Osteocyte (in vitro differentiated cells): ENCODE measurements at regions not wholly inside any gene's neighbourhood (a gene's known extent, or its start where the extent isn't known, plus 50 kb on each side); places are given as distances from the start of the nearest gene placed in this dataset.

Experiments used
- DNase-seq: peaks from one replicate; pipeline ENCODE4 v3.0.0; 2021; ENCODE audit warnings: mixed read lengths; ENCODE audit not compliant: unreplicated experiment; ENCODE audit errors: extremely low spot score
- H3K27ac Mint-ChIP-seq: one replicate; pipeline ENCODE4 v1.8.0; 2021; ENCODE audit warnings: mild to moderate bottlenecking, mixed read lengths; ENCODE audit not compliant: unreplicated experiment
- H3K27me3 Mint-ChIP-seq: one replicate; pipeline ENCODE4 v1.8.0; 2021; ENCODE audit warnings: mixed read lengths; ENCODE audit not compliant: unreplicated experiment
- H3K36me3 Mint-ChIP-seq: one replicate; pipeline ENCODE4 v1.8.0; 2021; ENCODE audit warnings: mixed read lengths; ENCODE audit not compliant: unreplicated experiment
- H3K4me1 Mint-ChIP-seq: one replicate; pipeline ENCODE4 v1.8.0; 2021; ENCODE audit warnings: mixed read lengths; ENCODE audit not compliant: unreplicated experiment
- H3K4me3 Mint-ChIP-seq: one replicate; pipeline ENCODE4 v1.8.0; 2021; ENCODE audit warnings: mild to moderate bottlenecking, moderate library complexity, mixed read lengths; ENCODE audit not compliant: unreplicated experiment
- H3K9me3 Mint-ChIP-seq: one replicate; pipeline ENCODE4 v1.8.0; 2021; ENCODE audit warnings: mixed read lengths; ENCODE audit not compliant: unreplicated experiment
- TF ChIP-seq, protein P1 (sequence below): fragments of 200-600 bp; sonication (generic); IDR thresholded peaks from 2 replicates; pipeline ENCODE4 v1.5.0; 2021; ENCODE audit warnings: antibody characterized with exemption, mild to moderate bottlenecking, moderate library complexity

DNA sequence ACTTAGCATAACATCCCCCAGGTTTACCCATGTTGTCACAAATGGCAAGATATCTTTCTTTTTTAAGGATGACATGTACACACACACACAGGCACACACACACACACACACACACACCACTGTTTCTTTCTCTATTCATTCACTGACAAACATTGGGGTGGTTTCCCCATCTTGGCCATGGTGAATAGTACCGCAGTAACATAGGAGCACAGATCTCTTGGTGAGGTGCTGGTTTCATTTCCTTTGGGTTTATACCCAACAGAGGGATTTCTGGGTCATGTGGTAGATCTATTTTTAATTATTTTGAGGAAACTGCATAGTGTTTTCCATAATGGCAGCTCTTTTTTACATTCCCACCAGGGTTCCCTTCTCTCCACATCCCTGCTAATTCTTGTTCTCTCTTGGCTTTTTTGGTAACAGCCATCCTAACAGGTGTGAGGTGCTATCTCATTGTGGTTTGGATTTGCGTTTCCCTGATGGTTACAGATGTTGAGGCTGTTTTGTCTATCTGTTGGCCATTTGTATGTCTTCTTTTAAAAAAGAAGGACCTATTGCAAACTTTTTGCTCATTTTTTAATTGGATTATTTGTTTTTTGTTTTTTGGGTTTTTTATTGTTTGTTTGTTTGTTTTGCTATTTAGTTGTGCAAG lies 251.7 kb upstream of the IRS2 start:
- DNase-seq, result no peak

DNA sequence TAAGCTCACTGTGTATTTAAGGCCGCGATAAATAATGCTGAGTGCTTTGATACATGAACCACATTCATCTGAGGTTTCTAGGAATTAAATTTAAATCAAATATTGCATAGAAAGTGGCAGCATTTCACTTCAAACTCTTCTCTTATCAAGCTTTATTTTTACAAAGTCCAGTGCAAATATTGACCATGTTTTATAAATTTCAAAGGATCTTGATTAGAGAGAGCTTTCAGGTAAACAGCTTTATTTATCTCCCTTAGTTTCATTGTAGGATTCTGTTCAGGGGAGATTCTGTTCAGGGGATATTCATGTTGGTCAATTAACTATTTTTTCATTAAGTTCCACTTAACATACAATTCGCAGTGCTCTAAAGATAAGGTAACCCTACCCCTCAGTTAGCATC lies 249.7 kb upstream of the IRS2 start:
- Mint-ChIP-seq H3K4me1 (peaks cover 3% of the 10 kb centered on the region), H3K27me3 (no peaks in the 10 kb centered on the region), H3K27ac (no peak overlapping the region), H3K4me3 (no peak overlapping the region), H3K9me3 (no peaks in the 10 kb centered on the region), H3K36me3 (no peaks in the 10 kb centered on the region)
- TF ChIP-seq, protein P1, sequence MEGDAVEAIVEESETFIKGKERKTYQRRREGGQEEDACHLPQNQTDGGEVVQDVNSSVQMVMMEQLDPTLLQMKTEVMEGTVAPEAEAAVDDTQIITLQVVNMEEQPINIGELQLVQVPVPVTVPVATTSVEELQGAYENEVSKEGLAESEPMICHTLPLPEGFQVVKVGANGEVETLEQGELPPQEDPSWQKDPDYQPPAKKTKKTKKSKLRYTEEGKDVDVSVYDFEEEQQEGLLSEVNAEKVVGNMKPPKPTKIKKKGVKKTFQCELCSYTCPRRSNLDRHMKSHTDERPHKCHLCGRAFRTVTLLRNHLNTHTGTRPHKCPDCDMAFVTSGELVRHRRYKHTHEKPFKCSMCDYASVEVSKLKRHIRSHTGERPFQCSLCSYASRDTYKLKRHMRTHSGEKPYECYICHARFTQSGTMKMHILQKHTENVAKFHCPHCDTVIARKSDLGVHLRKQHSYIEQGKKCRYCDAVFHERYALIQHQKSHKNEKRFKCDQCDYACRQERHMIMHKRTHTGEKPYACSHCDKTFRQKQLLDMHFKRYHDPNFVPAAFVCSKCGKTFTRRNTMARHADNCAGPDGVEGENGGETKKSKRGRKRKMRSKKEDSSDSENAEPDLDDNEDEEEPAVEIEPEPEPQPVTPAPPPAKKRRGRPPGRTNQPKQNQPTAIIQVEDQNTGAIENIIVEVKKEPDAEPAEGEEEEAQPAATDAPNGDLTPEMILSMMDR, result no peak
- DNase-seq, result no peak

More for the DNA sequence above, 251.7 kb upstream of the IRS2 start:
- no peaks in the 10 kb centered on the region for H3K27me3 Mint-ChIP-seq
- TF ChIP-seq, protein P1, result no peak
- H3K4me1 Mint-ChIP-seq, result peaks cover 3% of the 10 kb centered on the region
- no peaks in the 10 kb centered on the region for H3K36me3 Mint-ChIP-seq
- no peaks in the 10 kb centered on the region for H3K9me3 Mint-ChIP-seq
- H3K27ac Mint-ChIP-seq, result no peak overlapping the region
- no peak overlapping the region for H3K4me3 Mint-ChIP-seq

DNA sequence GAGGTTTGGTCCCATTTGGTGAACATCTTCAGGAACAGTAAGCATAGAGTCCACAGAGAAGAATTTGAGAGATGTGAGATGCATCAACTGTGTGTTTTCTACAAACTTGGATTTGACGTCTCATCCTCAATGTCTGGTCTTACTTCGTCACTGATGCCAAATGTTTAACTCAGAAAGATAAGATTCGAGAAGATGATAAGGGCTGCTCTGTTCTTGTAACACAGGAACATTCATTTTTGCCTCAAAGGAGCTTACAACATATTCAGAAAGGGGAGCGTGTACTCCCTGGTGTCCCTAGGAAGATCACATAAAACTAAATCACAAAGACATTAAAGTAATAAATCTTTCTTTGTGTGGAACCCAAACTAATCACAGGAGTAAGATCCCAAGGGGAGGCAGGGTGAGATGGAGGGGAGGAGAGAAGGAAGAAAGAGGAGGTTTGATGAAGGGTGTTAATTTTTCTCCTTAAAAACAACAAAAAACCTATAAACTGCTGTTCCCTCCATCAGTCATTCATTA lies 247.7 kb upstream of the IRS2 start:
- Mint-ChIP-seq H3K4me3 (no peak overlapping the region), H3K27me3 (no peaks in the 10 kb centered on the region), H3K36me3 (no peaks in the 10 kb centered on the region), H3K27ac (no peak overlapping the region), H3K9me3 (no peaks in the 10 kb centered on the region), H3K4me1 (peaks cover 3% of the 10 kb centered on the region)
- DNase-seq, result no peak
- TF ChIP-seq, protein P1, result no peak

DNA sequence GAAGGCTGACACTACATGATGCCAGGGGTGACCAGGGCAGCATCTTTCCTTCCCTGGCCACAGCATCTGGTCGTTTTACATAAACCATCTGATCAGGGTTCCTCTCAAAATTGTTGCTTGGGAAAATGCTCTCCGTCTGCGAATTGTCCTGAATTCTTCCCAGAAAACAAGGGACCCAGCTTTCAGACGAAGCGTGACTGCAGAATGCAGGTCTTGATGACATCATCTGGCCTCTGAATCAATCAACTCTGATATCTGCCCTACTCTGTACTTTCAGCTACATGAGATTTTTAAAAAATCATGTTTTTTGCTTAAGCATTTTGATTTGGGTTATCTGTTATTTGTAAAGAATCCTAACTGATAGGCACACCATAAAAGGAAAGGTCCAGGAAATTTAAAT lies 246.6 kb upstream of the IRS2 start:
- TF ChIP-seq, protein P1, result no peak
- H3K36me3 Mint-ChIP-seq, result no peaks in the 10 kb centered on the region
- no peak for DNase-seq
- peaks cover 9% of the 10 kb centered on the region for H3K4me1 Mint-ChIP-seq
- H3K9me3 Mint-ChIP-seq, result no peaks in the 10 kb centered on the region
- H3K27me3 Mint-ChIP-seq, result no peaks in the 10 kb centered on the region
- no peak overlapping the region for H3K27ac Mint-ChIP-seq
- H3K4me3 Mint-ChIP-seq, result no peak overlapping the region

DNA sequence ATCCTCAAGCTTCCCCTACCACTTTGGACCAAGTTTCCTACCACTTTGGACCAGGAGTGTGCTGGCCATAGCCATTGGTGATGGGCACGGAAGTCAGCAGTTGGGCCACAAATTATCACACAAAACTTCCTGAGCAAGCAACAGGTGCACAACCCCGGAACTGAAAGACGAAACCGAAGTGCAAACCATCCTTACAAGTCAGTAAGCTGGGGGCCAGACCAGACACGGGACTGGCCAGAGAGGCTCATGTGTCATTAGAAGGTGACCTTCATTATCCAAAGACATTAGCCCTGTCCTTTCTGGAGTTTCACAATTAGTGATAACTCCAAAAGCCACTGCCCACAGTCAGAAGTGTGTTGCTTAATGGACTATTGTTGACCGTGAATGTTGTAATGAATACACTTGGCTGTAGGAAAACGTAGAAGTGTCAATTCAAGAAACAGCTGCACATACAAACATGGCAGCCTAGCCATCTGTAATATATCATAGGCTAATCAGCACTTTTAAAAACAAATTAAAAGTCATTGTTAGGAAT lies 244.1 kb upstream of the IRS2 start:
- peaks cover 7% of the 10 kb centered on the region for H3K4me1 Mint-ChIP-seq
- TF ChIP-seq, protein P1, result no peak

More for the DNA sequence above, 244.1 kb upstream of the IRS2 start:
- H3K27ac Mint-ChIP-seq, result no peak overlapping the region
- no peak overlapping the region for H3K4me3 Mint-ChIP-seq
- no peaks in the 10 kb centered on the region for H3K27me3 Mint-ChIP-seq
- no peaks in the 10 kb centered on the region for H3K36me3 Mint-ChIP-seq
- no peaks in the 10 kb centered on the region for H3K9me3 Mint-ChIP-seq
- DNase-seq, result no peak
